ENCODE measurements at regions not wholly inside any gene's neighbourhood (a gene's known extent, or its start where the extent isn't known, plus 50 kb on each side); places are given as distances from the start of the nearest gene placed in this dataset.

GRCh38 chr12:118618695-118619094 is 242.3 kb downstream of the SUDS3 start:
- H3K27me3 ChIP-seq, result no peaks in the 10 kb centered on the region
- H3K4me3 ChIP-seq, result no peak overlapping the region
- no peak for TF ChIP-seq EP300 (IDR thresholded peaks at IDR 0.05)
- TF ChIP-seq, protein P1, sequence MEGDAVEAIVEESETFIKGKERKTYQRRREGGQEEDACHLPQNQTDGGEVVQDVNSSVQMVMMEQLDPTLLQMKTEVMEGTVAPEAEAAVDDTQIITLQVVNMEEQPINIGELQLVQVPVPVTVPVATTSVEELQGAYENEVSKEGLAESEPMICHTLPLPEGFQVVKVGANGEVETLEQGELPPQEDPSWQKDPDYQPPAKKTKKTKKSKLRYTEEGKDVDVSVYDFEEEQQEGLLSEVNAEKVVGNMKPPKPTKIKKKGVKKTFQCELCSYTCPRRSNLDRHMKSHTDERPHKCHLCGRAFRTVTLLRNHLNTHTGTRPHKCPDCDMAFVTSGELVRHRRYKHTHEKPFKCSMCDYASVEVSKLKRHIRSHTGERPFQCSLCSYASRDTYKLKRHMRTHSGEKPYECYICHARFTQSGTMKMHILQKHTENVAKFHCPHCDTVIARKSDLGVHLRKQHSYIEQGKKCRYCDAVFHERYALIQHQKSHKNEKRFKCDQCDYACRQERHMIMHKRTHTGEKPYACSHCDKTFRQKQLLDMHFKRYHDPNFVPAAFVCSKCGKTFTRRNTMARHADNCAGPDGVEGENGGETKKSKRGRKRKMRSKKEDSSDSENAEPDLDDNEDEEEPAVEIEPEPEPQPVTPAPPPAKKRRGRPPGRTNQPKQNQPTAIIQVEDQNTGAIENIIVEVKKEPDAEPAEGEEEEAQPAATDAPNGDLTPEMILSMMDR (IDR thresholded peaks at IDR 0.05), result no peak
- TF ChIP-seq POLR2A (IDR thresholded peaks at IDR 0.05), result no peak
- no peak for TF ChIP-seq POLR2AphosphoS5 (IDR thresholded peaks at IDR 0.05)
- no peaks in the 10 kb centered on the region for H3K36me3 ChIP-seq
- H3K27ac ChIP-seq, result no peak overlapping the region
- H3K4me1 ChIP-seq, result no peaks in the 10 kb centered on the region
- no peak for DNase-seq (ENCODE audit: low spot score in 2 of 2)
- WGBS, result 81% methylated on average over 1 of the region's 1 CpG
- no peaks in the 10 kb centered on the region for H3K9me3 ChIP-seq

- no peak for DNase-seq (ENCODE audit: low spot score in 2 of 2)
- no peak overlapping the region for H3K4me3 ChIP-seq
Measured at GRCh38 chr12:118625050-118625675, 248.8 kb downstream of the SUDS3 start.

DNA sequence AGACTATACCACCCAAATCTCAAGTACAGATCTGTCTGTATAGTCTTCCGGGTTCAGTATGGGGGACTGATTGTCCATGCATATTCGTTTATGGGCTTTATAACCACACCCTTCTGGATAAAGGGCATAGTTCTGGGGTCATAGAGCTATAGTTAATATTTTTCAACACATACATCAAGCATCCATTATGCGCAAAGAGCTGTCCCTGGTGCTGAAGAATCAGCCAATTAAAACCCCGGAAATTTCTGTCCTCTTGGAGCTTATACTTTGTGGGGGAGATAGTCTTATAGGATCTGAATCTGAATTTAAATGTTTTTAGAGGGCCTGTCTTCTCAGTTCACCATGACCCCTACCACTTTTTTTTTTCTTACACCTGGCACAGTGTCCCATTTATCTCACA is 256.7 kb downstream of the SUDS3 start:
- Histone ChIP-seq H3K4me3 (no peak overlapping the region), H3K27ac (no peak overlapping the region), H3K9me3 (no peaks in the 10 kb centered on the region), H3K4me1 (no peaks in the 10 kb centered on the region), H3K27me3 (no peaks in the 10 kb centered on the region), H3K36me3 (no peaks in the 10 kb centered on the region)
- WGBS, result 58% methylated on average over 4 of the region's 4 CpGs
- DNase-seq (ENCODE audit: low spot score in 2 of 2), result no peak
- TF ChIP-seq, protein P1 (IDR thresholded peaks at IDR 0.05), result no peak
- TF ChIP-seq EP300 (IDR thresholded peaks at IDR 0.05), result no peak
- TF ChIP-seq POLR2A (IDR thresholded peaks at IDR 0.05), result no peak
- no peak for TF ChIP-seq POLR2AphosphoS5 (IDR thresholded peaks at IDR 0.05)

More at GRCh38 chr12:118625050-118625675, 248.8 kb downstream of the SUDS3 start:
- 88% methylated on average over 3 of the region's 3 CpGs for WGBS
- Histone ChIP-seq H3K4me1 (no peaks in the 10 kb centered on the region), H3K27ac (no peak overlapping the region), H3K36me3 (no peaks in the 10 kb centered on the region), H3K9me3 (no peaks in the 10 kb centered on the region), H3K27me3 (no peaks in the 10 kb centered on the region)
- TF ChIP-seq POLR2AphosphoS5 (IDR thresholded peaks at IDR 0.05), result no peak
- TF ChIP-seq, protein P1 (IDR thresholded peaks at IDR 0.05), result no peak
- no peak for TF ChIP-seq EP300 (IDR thresholded peaks at IDR 0.05)
- TF ChIP-seq POLR2A (IDR thresholded peaks at IDR 0.05), result no peak

DNA sequence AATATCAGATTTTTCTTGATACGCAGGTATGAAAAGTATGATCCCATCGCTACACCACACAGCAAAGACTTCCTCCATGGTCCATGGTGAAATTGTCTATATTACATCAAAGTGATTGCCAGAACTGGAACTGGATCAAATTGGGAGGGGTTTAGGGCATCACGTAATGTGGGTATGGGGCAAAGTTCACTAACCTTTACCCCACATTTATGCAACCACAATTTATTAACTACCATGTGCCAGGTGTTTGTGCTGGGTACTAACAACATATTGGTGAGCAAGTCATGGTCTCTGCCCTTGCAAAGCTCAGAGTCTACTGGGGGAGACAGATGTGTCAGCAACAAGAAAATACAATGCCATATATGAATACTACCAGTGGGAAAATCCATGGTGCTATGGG is 258.9 kb downstream of the SUDS3 start:
- 90% methylated on average over 3 of the region's 3 CpGs for WGBS

GRCh38 chr12:118637767-118638370 is 261.5 kb downstream of the SUDS3 start:
- Histone ChIP-seq H3K9me3 (no peaks in the 10 kb centered on the region), H3K27ac (no peak overlapping the region), H3K27me3 (no peaks in the 10 kb centered on the region), H3K4me1 (no peaks in the 10 kb centered on the region), H3K36me3 (no peaks in the 10 kb centered on the region), H3K4me3 (no peak overlapping the region)
- WGBS, result 70% methylated on average over 7 of the region's 7 CpGs
- DNase-seq (ENCODE audit: low spot score in 2 of 2), result no peak
- TF ChIP-seq POLR2AphosphoS5 (IDR thresholded peaks at IDR 0.05) (no peak), POLR2A (IDR thresholded peaks at IDR 0.05) (no peak), EP300 (IDR thresholded peaks at IDR 0.05) (no peak)
- TF ChIP-seq, protein P1 (IDR thresholded peaks at IDR 0.05), result no peak

More for the DNA sequence above, 258.9 kb downstream of the SUDS3 start:
- H3K9me3 ChIP-seq, result no peaks in the 10 kb centered on the region
- H3K27ac ChIP-seq, result no peak overlapping the region
- TF ChIP-seq POLR2AphosphoS5 (IDR thresholded peaks at IDR 0.05) (no peak), EP300 (IDR thresholded peaks at IDR 0.05) (no peak), POLR2A (IDR thresholded peaks at IDR 0.05) (no peak)
- TF ChIP-seq, protein P1 (IDR thresholded peaks at IDR 0.05), result no peak
- H3K4me1 ChIP-seq, result no peaks in the 10 kb centered on the region
- DNase-seq (ENCODE audit: low spot score in 2 of 2), result no peak
- no peak overlapping the region for H3K4me3 ChIP-seq
- no peaks in the 10 kb centered on the region for H3K27me3 ChIP-seq
- H3K36me3 ChIP-seq, result no peaks in the 10 kb centered on the region
